GM10248 (cell line): ENCODE measurements at regions not wholly inside any gene's neighbourhood (a gene's known extent, or its start where the extent isn't known, plus 50 kb on each side); places are given as distances from the start of the nearest gene placed in this dataset.

ENCODE experiments used
- CTCF ChIA-PET: fragments of 300-600 bp; sonication (Branson Sonifier 250); formaldehyde crosslinking; extraction: SDS; loops from one replicate; lab custom pipeline; 2021; ENCODE audit warnings: antibody characterized with exemption; lab: Yijun Ruan, JAX
- POLR2A ChIA-PET: fragments of 350-650 bp; sonication (Branson Sonifier 250); formaldehyde crosslinking; extraction: SDS; loops from one replicate; lab custom pipeline; 2020; ENCODE audit warnings: antibody characterized with exemption; lab: Yijun Ruan, JAX
- DNase-seq: peaks from one replicate; pipeline ENCODE4 v3.0.0; 2012; ENCODE audit errors: extremely low spot score
- TF ChIP-seq, protein P1 (sequence below): IDR thresholded peaks from 2 replicates; pipeline ENCODE4 v1.5.1; 2012; ENCODE audit warnings: mild to moderate bottlenecking, low read depth; ENCODE audit errors: extremely low read depth, missing control alignments, control extremely low read depth

DNA sequence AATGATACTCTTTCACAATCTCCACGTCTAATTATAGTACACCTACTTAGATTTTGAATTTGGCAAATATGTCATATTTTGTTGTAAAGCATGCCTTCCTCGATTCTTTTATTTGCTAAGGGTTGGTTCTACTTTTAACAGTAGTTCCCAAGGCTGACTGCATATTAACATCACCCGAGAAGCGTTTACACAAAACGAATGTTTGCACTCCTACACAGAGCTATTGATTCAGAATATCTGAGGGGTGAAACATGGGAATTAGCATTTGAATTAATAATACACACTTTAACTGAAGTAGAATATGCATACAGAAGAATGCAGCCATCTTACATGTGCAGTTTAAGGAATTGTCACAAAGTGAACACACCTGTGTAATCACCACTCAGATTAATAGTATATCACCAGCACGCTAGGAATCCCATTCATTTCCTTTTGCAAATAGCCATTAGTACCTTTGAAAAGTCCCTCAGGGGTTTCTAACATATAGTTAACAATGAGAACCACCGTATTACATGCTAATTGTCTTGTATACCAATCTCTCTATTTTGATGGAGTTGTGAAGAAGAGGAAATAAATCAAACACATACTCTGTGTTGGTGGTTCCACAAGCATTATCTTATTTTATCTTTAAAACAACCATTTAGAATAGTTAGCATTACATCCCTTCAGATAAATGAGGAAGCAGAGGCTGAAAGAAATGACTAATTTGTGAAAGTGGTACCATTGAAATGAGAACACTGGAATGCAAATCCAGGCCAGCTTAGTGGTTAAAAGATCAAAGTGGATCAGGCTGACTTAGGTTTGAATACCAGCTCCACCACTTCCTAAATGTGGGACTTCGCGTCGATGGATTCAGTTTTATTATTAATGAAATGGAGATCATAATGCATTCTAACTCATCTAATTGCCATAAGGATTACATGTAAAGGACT, 317.6 kb downstream of the HDGFL1 start:
- TF ChIP-seq, protein P1, sequence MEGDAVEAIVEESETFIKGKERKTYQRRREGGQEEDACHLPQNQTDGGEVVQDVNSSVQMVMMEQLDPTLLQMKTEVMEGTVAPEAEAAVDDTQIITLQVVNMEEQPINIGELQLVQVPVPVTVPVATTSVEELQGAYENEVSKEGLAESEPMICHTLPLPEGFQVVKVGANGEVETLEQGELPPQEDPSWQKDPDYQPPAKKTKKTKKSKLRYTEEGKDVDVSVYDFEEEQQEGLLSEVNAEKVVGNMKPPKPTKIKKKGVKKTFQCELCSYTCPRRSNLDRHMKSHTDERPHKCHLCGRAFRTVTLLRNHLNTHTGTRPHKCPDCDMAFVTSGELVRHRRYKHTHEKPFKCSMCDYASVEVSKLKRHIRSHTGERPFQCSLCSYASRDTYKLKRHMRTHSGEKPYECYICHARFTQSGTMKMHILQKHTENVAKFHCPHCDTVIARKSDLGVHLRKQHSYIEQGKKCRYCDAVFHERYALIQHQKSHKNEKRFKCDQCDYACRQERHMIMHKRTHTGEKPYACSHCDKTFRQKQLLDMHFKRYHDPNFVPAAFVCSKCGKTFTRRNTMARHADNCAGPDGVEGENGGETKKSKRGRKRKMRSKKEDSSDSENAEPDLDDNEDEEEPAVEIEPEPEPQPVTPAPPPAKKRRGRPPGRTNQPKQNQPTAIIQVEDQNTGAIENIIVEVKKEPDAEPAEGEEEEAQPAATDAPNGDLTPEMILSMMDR: no peak
- ChIA-PET POLR2A (no interaction called here), CTCF (no interaction called here)
- DNase-seq: no peak

DNA sequence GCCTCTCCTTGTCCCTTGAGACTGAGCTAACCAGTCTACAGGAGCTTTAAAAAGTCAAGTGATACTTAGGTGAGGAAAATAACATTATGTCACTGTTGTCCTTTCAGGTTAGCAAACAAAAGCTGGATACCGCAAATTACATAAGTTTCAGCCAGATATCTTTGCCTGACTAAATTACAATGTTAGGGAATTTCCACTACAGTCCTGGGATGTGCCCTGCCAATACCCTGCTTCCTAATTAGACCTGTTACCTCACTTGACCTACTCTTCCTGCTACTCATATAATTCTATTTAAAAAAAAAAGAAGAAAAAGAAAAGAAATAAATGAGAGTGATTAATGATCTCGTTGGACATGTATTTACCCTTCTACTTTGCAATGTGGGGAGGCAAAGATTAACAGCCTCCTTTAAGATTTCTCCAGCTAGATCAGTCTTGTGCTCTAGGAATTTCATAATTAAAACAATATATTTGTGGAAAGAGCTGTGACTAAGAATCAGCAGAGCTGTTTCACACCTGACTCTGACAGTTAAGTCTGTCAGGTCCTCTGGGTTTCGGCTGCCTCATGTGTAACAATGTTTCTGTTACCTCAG, 318.9 kb downstream of the HDGFL1 start:
- TF ChIP-seq, protein P1: no peak
- POLR2A ChIA-PET: no interaction called here

DNA sequence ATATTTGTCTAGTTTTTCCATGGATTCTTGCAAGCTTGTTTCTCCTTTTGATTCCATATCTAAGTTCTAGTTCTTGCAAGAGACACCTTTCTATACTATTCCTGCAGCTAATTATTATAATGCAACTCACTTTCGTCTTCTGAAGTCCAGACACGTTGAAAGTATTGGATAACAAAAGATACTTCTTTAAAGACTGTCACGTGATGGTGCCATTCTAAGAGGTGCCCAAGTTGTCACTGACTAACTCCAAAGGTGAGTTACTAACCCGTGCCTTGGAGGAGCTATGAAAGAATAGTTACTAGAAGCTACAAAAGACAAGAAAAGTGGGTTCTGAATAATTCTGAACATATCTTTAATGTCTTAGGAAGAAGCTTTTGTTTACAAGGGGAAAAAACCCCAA, 322.6 kb downstream of the HDGFL1 start:
- POLR2A ChIA-PET: no interaction called here
- TF ChIP-seq, protein P1: no peak
- CTCF ChIA-PET: interaction anchor here (1.1 to 2.0 kb wide), 3 partner anchors 9 to 196 kb away, joined by 3 to 5 read pairs (median 4); no protein-coding TSS in a partner anchor
- no peak for DNase-seq

More for the DNA sequence above, 318.9 kb downstream of the HDGFL1 start:
- DNase-seq: no peak
- CTCF ChIA-PET: interaction anchor here (0.6 to 1.4 kb wide), 2 partner anchors 16 to 18 kb away, joined by 3 read pairs; no protein-coding TSS in a partner anchor

DNA sequence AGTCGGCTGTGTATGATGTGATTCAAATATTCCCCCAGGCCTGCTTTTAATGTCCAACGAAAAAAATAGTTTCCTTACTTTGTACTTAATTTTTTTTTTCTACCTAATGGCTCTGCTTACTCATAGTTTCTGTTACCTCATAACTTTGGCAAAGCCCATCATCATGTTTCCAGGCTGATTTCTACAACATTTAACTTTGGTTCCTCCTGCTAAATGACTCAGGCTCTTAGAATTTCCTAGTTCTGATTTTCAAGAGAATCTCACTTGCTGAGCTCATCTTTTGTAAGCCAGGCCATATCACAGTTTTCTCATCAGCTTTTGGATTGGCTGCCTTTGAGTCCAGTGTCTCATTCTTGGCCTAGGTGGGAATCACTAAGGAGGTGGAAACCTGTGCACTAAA, 323.1 kb downstream of the HDGFL1 start:
- TF ChIP-seq, protein P1: no peak
- CTCF ChIA-PET: interaction anchor here (1.1 to 2.0 kb wide), 3 partner anchors 10 to 196 kb away, joined by 3 to 5 read pairs (median 4); no protein-coding TSS in a partner anchor
- DNase-seq: no peak
- POLR2A ChIA-PET: no interaction called here

DNA sequence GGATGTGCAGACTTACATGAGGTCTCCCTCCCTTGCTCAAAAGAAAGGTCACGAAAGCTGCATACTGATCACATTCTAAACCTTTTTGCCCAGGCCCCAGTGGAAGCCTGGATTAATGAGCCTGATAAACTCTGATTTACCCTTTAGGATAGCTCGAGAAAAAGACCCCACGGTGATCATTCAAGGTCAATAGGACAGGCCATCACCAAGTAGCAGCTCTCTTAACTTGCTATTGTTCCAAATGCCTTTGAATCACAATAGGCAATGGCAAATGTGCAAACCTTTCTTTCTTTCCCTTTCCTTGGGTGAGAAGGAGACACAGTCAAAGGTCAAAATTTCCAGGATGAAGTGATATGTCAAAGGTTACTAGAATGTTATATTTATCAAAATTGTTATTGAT, 327.3 kb downstream of the HDGFL1 start:
- POLR2A ChIA-PET: no interaction called here
- CTCF ChIA-PET: interaction anchor here (1.6 kb wide), 1 partner anchor 18 kb away, joined by 3 read pairs; no protein-coding TSS in a partner anchor
- TF ChIP-seq, protein P1: no peak
- DNase-seq: no peak

DNA sequence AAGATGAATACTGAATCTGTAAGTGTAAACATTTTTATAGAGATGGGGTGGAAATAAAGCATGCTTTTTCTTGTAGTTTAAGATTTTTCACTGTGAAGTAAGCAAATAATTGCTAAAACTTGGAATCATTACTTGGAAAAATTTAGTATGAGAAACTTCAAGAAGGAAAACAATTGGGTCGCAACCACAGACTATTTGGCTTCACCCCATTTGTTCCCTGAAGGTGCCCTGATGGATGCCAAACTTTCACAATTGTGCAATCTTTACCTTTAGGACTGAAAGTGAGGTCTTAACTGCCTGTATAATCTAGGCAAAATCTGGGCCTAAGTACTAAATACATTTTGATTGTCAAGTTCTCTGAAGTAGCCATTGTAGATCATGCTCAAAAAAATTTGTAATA, 330.1 kb downstream of the HDGFL1 start:
- ChIA-PET POLR2A (no interaction called here), CTCF (no interaction called here)
- DNase-seq: no peak
- TF ChIP-seq, protein P1: no peak
